ENCODE measurements at regions not wholly inside any gene's neighbourhood (a gene's known extent, or its start where the extent isn't known, plus 50 kb on each side); places are given as distances from the start of the nearest gene placed in this dataset.

DNA sequence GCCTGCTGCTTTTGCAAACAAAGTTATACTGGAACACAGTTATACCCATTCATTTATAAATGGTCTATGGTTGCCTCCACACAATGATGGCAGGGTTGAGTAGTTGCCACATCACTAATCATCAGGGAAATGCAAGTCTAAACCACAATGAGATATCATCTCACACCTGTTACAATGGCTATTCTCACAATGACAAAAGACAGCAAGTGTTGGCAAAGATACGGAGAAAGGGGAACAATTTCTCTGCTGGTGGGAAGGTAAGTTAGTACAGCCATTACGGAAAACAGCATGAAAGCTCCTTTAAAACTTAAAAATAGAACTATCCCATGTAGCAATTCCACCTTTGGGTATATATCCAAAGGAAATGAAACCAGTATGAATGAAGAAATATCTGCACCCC is 261.4 kb downstream of the TJP1 start:
- TF ChIP-seq, protein P1, sequence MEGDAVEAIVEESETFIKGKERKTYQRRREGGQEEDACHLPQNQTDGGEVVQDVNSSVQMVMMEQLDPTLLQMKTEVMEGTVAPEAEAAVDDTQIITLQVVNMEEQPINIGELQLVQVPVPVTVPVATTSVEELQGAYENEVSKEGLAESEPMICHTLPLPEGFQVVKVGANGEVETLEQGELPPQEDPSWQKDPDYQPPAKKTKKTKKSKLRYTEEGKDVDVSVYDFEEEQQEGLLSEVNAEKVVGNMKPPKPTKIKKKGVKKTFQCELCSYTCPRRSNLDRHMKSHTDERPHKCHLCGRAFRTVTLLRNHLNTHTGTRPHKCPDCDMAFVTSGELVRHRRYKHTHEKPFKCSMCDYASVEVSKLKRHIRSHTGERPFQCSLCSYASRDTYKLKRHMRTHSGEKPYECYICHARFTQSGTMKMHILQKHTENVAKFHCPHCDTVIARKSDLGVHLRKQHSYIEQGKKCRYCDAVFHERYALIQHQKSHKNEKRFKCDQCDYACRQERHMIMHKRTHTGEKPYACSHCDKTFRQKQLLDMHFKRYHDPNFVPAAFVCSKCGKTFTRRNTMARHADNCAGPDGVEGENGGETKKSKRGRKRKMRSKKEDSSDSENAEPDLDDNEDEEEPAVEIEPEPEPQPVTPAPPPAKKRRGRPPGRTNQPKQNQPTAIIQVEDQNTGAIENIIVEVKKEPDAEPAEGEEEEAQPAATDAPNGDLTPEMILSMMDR (IDR thresholded peaks at IDR 0.05): no peak
- TF ChIP-seq POLR2AphosphoS5 (IDR thresholded peaks at IDR 0.05; ENCODE audit: insufficient read depth in 1 of 2, low read depth in 1 of 2) (no peak), POLR2A (IDR thresholded peaks at IDR 0.05) (no peak)

All from vagina (tissue), 2 donors.